HG03135 (cell line): ENCODE measurements at regions not wholly inside any gene's neighbourhood (a gene's known extent, or its start where the extent isn't known, plus 50 kb on each side); places are given as distances from the start of the nearest gene placed in this dataset.

Source experiments
- ATAC-seq: cut with Tn5 transposase; IDR thresholded peaks from one replicate; pipeline ENCODE4 v1.9.1; 2021; ENCODE audit warnings: mild to moderate bottlenecking, moderate library complexity; ENCODE audit not compliant: unreplicated experiment

- ATAC-seq: no peak
Observed at GRCh38 chr10:2982146-2982545, 85.2 kb upstream of the PFKP start.

GRCh38 chr10:2981361-2981801 lies 86.0 kb upstream of the PFKP start:
- no peak for ATAC-seq

- ATAC-seq: peak; percentile 59
Observed at GRCh38 chr10:2980791-2981360, 86.5 kb upstream of the PFKP start.

- no peak for ATAC-seq
Observed at GRCh38 chr10:2980116-2980515, 87.2 kb upstream of the PFKP start.

- no peak for ATAC-seq
Observed at GRCh38 chr10:2979306-2979705, 88.0 kb upstream of the PFKP start.

- ATAC-seq: peak; percentile 48
Observed at GRCh38 chr10:2978574-2979273, 88.6 kb upstream of the PFKP start.

- ATAC-seq: no peak
Observed at GRCh38 chr10:2978111-2978510, 89.2 kb upstream of the PFKP start.

- ATAC-seq: no peak
Observed at GRCh38 chr10:2974503-2975207, 92.7 kb upstream of the PFKP start.

GRCh38 chr10:2974083-2974482 lies 93.3 kb upstream of the PFKP start:
- no peak for ATAC-seq

- no peak for ATAC-seq
Observed at GRCh38 chr10:2972810-2973209, 94.5 kb upstream of the PFKP start.

- ATAC-seq: no peak
Observed at GRCh38 chr10:2972216-2972615, 95.1 kb upstream of the PFKP start.

GRCh38 chr10:2970190-2970823 lies 97.0 kb upstream of the PFKP start:
- no peak for ATAC-seq

- ATAC-seq: no peak
Observed at GRCh38 chr10:2968401-2969058, 98.8 kb upstream of the PFKP start.

GRCh38 chr10:2966134-2966533 lies 101.2 kb upstream of the PFKP start:
- ATAC-seq: no peak

GRCh38 chr10:2964632-2965296 lies 102.6 kb upstream of the PFKP start:
- no peak for ATAC-seq

GRCh38 chr10:2963889-2964631 lies 103.3 kb upstream of the PFKP start:
- ATAC-seq: no peak

- no peak for ATAC-seq
Observed at GRCh38 chr10:2962194-2962593, 105.2 kb upstream of the PFKP start.

- no peak for ATAC-seq
Observed at GRCh38 chr10:2958659-2959058, 108.7 kb upstream of the PFKP start.

GRCh38 chr10:2957785-2958184 lies 109.6 kb upstream of the PFKP start:
- no peak for ATAC-seq

GRCh38 chr10:2955064-2955463 lies 112.3 kb upstream of the PFKP start:
- no peak for ATAC-seq
